Fibroblast of skin of abdomen (primary cell): ENCODE measurements at regions not wholly inside any gene's neighbourhood (a gene's known extent, or its start where the extent isn't known, plus 50 kb on each side); places are given as distances from the start of the nearest gene placed in this dataset.
A peak's percentile ranks its signal among the peaks of the same experiment; 100 is the strongest.
"Not testable (repeated sequence)": the region's sequence is repeated elsewhere in the genome, so short reads cannot be mapped to it uniquely, and the experiment has no call there.

ENCODE experiments used
- DNase-seq: peaks from one replicate; pipeline ENCODE4 v3.0.0-alpha.2; 2013

GRCh38 chr10:3975016-3975415 lies 190.0 kb upstream of the KLF6 start:
- no peak for DNase-seq

GRCh38 chr10:3972460-3973301 lies 187.7 kb upstream of the KLF6 start:
- no peak for DNase-seq

- DNase-seq, result no peak
These were observed 186.7 kb upstream of the KLF6 start for GRCh38 chr10:3971713-3972112.

- no peak for DNase-seq
These were observed 185.1 kb upstream of the KLF6 start for GRCh38 chr10:3969876-3970666.

GRCh38 chr10:3968727-3969126 lies 183.7 kb upstream of the KLF6 start:
- DNase-seq, result no peak

GRCh38 chr10:3964516-3964915 lies 179.5 kb upstream of the KLF6 start:
- DNase-seq, result no peak

GRCh38 chr10:3963191-3963673 lies 178.2 kb upstream of the KLF6 start:
- DNase-seq, result no peak

- DNase-seq, result no peak
These were observed 176.1 kb upstream of the KLF6 start for GRCh38 chr10:3961082-3961481.

GRCh38 chr10:3960496-3960895 lies 175.5 kb upstream of the KLF6 start:
- DNase-seq, result no peak

- DNase-seq, result no peak
These were observed 174.6 kb upstream of the KLF6 start for GRCh38 chr10:3959370-3960325.

- DNase-seq, result no peak
These were observed 173.5 kb upstream of the KLF6 start for GRCh38 chr10:3958472-3958996.

- no peak for DNase-seq
These were observed 171.1 kb upstream of the KLF6 start for GRCh38 chr10:3955955-3956617.

- no peak for DNase-seq
These were observed 170.5 kb upstream of the KLF6 start for GRCh38 chr10:3955493-3955892.

GRCh38 chr10:3954615-3955014 lies 169.6 kb upstream of the KLF6 start:
- no peak for DNase-seq

GRCh38 chr10:3954007-3954406 lies 169.0 kb upstream of the KLF6 start:
- not testable (repeated sequence) for DNase-seq

- no peak for DNase-seq
These were observed 167.0 kb upstream of the KLF6 start for GRCh38 chr10:3951993-3952392.

- DNase-seq, result no peak
These were observed 165.8 kb upstream of the KLF6 start for GRCh38 chr10:3950676-3951275.

GRCh38 chr10:3949711-3950110 lies 164.7 kb upstream of the KLF6 start:
- DNase-seq, result no peak

- peak; percentile 51 for DNase-seq
These were observed 163.8 kb upstream of the KLF6 start for GRCh38 chr10:3948843-3949242.

GRCh38 chr10:3946234-3947229 lies 161.5 kb upstream of the KLF6 start:
- DNase-seq, result no peak
